RPMI8226 (cell line): ENCODE measurements at regions not wholly inside any gene's neighbourhood (a gene's known extent, or its start where the extent isn't known, plus 50 kb on each side); places are given as distances from the start of the nearest gene placed in this dataset.
"Not testable (repeated sequence)": the region's sequence is repeated elsewhere in the genome, so short reads cannot be mapped to it uniquely, and the experiment has no call there.

Experiments used
- DNase-seq: peaks from one replicate; pipeline ENCODE4 v3.0.0-alpha.2; 2015

- no peak for DNase-seq
Observed at GRCh38 chr1:232579958-232580941, 49.7 kb downstream of the SIPA1L2 start.

DNA sequence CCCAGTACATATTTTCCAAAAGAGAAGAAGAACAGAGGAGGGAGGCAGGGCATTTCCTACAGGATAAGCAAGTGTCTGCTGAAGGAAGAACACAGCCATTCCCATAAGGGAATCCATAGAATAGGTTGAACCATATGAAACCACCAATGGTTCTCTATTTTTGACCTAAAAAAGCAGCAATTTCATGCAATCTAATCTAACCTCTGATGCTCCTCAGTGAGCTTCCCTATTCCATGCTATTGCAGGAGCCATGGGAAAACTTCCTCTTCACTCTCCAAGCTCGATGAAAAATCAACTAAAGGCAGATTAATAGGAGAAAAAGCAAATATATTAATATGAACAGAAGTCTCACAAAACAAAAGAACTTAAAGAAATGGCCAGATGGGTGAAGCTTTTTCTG is 50.5 kb downstream of the SIPA1L2 start:
- no peak for DNase-seq

GRCh38 chr1:232578651-232579195 is 51.2 kb downstream of the SIPA1L2 start:
- DNase-seq: peak; percentile 59

DNA sequence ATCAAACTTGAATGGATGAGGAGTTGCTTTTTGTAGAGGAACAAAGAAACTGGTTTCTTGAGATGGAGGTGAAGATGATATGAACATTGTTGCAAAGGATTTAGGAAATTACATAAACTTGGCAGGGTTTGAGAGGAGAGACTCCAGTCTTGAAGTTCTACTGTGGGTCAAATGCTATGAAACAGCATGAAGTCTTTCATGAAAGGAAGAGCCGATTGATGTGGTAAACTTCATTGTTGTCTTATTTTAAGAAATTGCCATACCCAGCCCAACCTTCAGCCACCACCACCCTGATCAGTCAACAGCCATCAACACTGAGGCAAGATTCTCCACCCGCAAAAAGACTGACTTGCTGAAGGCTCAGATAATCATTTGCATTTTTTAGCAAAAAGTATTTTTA is 52.2 kb downstream of the SIPA1L2 start:
- no peak for DNase-seq

DNA sequence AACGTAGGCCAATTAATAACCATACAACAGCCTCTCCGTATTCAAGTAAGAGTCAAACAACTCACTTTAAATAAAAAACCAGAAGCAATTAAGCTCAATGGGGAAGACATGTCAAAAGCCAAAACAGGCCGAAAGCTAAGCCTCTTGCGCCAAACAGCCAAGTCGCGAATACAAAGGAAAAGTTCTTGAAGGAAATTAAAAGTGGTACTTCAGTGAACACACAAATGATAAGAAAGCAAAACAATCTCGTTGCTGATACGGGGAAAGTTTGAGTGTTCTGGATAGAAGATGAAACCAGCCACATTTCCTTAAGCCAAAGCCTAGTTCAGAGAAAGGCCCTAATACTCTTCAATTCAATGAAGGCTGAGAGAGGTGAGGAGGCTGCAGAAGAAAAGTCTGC is 53.4 kb downstream of the SIPA1L2 start:
- no peak for DNase-seq

DNA sequence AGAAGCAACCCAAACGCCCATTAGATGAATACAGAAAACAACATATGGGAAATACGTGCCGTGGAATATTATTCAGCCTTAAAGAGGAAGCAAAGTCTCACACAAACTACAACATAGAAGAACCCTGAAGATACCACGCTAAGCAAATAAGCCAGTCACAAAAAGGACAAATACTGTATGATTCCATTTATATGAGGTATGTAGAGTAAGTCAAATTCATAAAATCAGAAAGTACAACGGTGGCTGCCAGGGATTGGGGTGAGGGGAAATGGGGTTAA is 54.2 kb downstream of the SIPA1L2 start:
- DNase-seq: no peak

DNA sequence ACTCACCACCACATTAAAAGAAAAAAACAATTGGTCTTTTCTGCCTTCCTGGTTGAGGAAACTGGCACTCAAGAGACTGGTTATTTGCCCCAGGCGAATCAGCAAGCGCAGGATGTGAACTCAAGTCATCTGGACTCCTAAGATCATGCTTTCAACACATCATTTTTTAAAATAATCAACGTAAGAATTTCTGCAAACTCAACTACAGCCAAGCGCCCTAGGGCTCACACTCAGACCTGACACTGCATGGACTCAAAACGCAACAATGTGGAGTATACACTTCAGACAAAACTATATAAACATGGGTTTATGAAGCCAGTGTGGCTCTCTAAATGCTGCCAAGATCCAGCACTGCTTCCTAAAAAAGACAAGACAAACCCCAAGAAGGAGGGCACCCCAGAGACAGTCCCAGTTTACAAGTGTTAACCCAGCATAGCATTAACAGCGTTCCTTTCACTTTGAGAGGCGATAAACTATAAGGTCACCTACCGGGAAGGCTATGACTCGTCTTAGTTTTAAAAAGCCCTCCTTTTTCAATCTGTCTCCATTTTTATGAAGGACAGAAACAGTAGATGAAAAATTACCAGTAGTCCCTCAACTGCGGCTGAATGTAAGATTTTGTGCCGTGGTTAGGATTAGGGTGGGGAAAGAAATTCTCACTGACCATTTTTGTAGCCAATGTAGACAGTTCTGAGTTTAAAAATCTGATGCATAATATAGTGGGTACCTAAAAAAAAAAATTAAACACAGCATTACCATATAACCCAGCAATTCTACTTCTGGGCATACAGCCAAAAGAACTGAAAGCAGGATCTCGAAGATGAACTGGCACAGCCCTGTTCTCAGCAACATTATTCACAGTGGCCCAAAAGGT is 54.8 kb downstream of the SIPA1L2 start:
- peak; percentile 95 for DNase-seq

- peak; percentile 40 for DNase-seq
Observed at GRCh38 chr1:232574077-232574476, 55.9 kb downstream of the SIPA1L2 start.

- DNase-seq: no peak
Observed at GRCh38 chr1:232571523-232571922, 58.4 kb downstream of the SIPA1L2 start.

- no peak for DNase-seq
Observed at GRCh38 chr1:232570007-232570406, 59.9 kb downstream of the SIPA1L2 start.

DNA sequence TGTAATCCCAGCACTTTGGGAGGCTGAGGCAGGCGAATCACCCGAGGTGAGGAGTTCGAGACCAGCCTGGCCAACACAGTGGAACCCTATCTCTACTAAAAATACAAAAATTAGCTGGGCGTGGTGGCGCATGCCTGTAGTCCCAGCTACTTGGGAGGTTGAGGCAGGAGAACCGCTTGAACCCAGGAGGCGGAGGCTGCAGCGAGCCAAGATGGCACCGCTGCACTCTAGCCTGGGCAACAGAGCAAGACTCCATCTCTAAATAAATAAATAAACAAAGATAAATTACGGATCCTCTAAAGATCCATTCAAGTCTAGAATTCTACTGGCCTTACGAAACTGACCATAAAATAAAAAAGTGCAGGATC is 60.4 kb downstream of the SIPA1L2 start:
- not testable (repeated sequence) for DNase-seq

DNA sequence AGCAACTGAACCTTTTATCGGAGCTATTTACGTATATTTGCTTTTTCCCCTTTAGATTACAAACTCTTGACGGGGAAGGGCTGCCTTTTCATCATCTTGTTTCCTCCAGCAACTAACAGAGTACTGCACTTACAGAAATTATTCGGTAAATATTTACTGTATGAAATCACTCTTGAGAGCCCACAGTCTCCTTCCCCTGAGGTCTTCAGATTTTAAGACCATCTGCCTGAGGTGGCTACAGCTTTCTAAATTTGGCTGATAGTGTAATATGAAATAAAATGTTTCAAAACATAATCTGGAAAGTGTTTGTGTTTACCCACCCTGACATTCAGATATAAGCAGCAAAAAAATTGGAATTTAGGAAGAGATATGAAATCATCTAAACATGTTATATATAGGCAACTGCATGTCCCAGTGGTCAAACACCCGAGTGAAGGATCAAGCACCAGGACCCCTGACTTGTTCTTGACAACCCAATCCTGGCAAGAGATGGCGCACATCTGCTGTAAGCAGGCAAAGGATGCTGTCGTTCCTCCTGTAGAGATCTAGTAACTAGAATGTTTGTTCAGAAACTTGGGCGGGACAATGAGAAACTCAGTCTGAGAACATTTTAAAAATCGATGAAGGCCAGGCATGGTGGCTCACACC is 60.9 kb downstream of the SIPA1L2 start:
- no peak for DNase-seq

DNA sequence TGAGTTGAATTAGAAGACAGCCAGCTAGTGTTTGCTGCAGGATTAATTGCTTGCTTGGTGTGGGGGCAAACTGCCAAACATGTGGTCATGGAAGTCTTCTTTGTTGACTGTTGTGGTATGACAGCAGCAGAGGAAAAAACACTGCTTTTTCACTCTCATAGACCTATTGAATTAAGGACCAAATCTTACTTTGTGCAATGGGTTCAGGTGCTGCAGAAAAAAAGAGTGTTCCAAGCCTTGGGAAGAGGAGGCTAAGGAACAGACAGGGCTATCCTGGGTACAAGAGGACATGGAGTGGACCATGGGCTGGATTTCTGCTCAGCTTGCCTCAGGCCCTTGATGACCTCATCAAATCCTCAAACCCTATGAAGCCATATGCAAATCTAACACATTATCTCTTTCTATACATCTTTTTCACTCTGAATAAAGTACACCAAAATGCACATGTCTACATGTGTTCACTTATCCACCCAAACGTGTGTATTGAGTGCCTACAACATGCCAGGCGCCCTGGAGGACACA is 61.5 kb downstream of the SIPA1L2 start:
- peak; percentile 88 for DNase-seq

DNA sequence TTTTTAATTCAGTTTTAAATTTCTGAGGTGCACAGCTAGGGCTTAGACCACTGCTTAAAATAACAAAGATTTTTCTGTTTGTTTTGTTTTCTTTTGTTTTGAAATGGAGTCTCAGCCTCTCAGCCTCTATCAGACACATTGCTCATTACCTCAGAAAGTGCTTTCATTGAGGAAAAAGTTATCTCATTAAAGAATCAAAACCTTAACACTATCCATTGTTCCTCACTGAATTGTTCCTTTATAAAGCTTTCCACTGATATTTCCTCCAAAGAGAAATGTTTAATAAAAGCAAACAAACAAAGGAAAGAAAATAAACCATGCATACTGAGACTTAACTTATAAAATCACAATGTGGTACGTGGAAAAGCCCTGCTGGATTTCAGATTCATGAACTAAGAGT is 63.8 kb downstream of the SIPA1L2 start:
- DNase-seq: no peak

- peak; percentile 79 for DNase-seq
Observed at GRCh38 chr1:232562855-232563510, 67.0 kb downstream of the SIPA1L2 start.

- DNase-seq: peak; percentile 56
Observed at GRCh38 chr1:232561381-232561780, 68.6 kb downstream of the SIPA1L2 start.

DNA sequence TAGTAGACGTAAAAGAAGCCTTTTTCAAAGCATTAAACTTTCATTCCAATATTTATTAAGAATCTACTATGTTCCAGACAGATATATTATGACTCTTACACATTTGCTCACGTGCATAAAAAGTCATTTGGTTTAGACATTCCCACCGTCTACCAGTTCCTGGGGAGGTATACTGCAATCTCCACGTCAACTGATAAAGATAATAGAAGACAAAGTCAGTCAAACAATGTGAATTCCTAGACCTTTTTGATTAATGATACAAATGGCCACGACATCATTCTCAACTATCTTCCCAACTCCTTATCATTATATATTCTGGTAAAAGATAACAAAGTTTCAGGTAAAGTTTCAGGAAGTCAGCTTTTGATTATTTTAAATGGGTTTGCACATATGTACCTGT is 69.0 kb downstream of the SIPA1L2 start:
- DNase-seq: no peak

DNA sequence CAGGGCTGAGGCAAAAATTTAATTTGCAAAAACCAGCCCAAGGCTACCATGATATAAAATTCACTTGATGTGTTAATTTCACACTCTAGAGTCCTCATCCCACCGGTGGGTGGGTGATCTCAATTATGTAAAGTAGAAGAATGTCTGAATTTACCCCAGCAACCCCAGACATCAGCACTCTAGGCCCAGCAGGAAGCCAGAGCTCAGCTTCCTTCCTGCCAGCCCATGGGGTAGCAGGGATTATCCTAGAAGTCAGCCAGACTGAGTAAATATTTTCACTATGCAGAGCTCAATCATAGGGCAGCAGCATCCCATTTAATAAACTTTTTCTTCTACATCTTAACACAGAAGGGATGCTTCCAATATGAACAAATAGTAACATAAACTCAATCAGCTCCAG is 71.0 kb downstream of the SIPA1L2 start:
- no peak for DNase-seq

DNA sequence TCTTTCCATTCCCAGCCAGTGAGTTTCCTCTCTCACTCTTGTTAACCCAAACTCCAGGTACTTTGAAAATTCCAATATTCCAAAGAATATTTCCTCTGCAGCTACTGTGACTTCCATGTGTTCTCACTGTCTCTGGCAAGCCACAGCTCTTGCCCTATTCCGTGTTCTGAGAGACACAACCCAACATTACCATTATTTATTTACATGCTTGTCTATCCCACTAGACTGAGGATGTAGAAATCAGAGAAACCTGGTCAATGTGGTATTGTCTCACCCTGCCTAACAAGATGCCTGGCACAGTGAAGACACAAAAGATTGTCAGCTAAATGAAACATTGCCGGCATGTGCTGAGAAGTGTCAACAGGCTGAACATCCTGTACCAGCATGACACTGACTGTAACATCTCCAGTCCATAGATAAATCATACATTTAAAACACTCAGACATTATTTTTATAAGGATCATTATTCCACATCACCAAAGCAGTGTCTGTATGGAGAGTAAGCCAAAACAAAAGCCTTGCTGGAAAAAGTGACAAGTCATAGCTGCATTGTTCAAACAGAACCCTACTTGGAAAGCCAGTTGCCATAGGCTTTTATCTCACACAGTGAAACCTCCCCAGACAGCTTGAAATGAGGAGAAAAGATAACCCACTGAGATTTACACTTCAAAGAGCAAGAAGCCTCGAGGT is 72.3 kb downstream of the SIPA1L2 start:
- DNase-seq: no peak

GRCh38 chr1:232557096-232557495 is 72.8 kb downstream of the SIPA1L2 start:
- no peak for DNase-seq

- no peak for DNase-seq
Observed at GRCh38 chr1:232556351-232556750, 73.6 kb downstream of the SIPA1L2 start.
